ENCODE measurements at regions not wholly inside any gene's neighbourhood (a gene's known extent, or its start where the extent isn't known, plus 50 kb on each side); places are given as distances from the start of the nearest gene placed in this dataset.

DNA sequence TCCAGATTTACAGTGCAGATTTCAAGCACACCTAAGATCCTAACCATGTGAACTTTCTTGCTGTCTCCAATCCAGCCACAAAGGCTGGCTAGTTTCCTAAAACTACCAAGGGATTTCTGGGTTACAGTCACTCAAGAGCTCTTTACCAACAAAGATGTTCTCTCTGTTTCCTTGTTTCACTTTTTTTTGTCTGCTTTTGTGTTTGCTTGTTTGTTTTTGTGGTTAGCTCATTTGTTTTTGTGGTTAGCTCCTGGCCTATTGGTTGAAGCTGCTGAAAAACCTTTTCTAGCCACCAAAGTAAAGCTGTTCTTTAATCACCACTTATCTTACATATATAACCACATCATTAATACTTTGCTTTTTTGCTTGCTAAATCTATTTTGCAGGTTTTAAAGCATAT is 642.5 kb upstream of the GALNTL6 start:
- TF ChIP-seq, protein P1, sequence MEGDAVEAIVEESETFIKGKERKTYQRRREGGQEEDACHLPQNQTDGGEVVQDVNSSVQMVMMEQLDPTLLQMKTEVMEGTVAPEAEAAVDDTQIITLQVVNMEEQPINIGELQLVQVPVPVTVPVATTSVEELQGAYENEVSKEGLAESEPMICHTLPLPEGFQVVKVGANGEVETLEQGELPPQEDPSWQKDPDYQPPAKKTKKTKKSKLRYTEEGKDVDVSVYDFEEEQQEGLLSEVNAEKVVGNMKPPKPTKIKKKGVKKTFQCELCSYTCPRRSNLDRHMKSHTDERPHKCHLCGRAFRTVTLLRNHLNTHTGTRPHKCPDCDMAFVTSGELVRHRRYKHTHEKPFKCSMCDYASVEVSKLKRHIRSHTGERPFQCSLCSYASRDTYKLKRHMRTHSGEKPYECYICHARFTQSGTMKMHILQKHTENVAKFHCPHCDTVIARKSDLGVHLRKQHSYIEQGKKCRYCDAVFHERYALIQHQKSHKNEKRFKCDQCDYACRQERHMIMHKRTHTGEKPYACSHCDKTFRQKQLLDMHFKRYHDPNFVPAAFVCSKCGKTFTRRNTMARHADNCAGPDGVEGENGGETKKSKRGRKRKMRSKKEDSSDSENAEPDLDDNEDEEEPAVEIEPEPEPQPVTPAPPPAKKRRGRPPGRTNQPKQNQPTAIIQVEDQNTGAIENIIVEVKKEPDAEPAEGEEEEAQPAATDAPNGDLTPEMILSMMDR (conservative IDR thresholded peaks at IDR 0.05), result no peak
- Mint-ChIP-seq H3K27me3 (ENCODE audit: insufficient read depth) (no peaks in the 10 kb centered on the region), H3K4me1 (peaks cover 17% of the 10 kb centered on the region), H3K27ac (peak overlapping the region; percentile 49), H3K9me3 (peaks cover 4% of the 10 kb centered on the region), H3K36me3 (ENCODE audit: low read depth) (peaks cover 3% of the 10 kb centered on the region), H3K4me3 (no peak overlapping the region)
- Histone ChIP-seq H3K4me3 (ENCODE audit: low read length) (no peak overlapping the region), H3K9me3 (ENCODE audit: control insufficient read depth, low read length) (no peaks in the 10 kb centered on the region), H3K36me3 (ENCODE audit: control insufficient read depth, insufficient read depth, low read length) (no peaks in the 10 kb centered on the region), H3K9ac (ENCODE audit: extremely low read depth, low read length, poor library complexity, severe bottlenecking) (no peak overlapping the region), H3K4me1 (ENCODE audit: control insufficient read depth, insufficient read depth, low read length) (no peaks in the 10 kb centered on the region), H3K27ac (ENCODE audit: low read depth, low read length) (no peak overlapping the region), H3K27me3 (ENCODE audit: control insufficient read depth, insufficient read depth, low read length, poor library complexity, severe bottlenecking) (no peaks in the 10 kb centered on the region)
- no peak for DNase-seq

DNA sequence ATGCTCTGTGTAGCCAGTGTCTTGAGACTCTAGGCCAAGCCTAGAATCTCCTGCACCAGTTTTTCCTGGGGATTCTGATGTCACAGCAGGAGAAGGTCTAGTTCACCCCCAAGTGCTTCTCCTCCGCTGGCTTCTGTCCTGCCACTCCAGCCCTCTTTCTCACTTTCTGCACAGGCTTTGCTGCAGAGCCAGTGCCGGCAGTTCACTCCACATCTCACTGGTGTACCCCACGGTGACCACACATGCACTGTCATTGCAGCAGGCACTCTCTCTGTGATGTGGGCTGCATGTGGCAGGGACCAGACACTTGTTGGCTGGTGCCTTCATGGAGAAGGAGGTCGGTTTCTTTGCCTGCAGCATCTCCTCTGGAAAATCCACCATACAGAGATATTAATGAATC is 643.8 kb upstream of the GALNTL6 start:
- Mint-ChIP-seq H3K4me3 (no peak overlapping the region), H3K36me3 (ENCODE audit: low read depth) (peaks cover 3% of the 10 kb centered on the region), H3K4me1 (peaks cover 17% of the 10 kb centered on the region), H3K9me3 (peaks cover 4% of the 10 kb centered on the region), H3K27me3 (ENCODE audit: insufficient read depth) (no peaks in the 10 kb centered on the region), H3K27ac (no peak overlapping the region)
- no peak for DNase-seq
- H3K27me3 ChIP-seq (ENCODE audit: control insufficient read depth, insufficient read depth, low read length, poor library complexity, severe bottlenecking), result no peaks in the 10 kb centered on the region
- no peak overlapping the region for H3K27ac ChIP-seq (ENCODE audit: low read depth, low read length)
- no peak overlapping the region for H3K9ac ChIP-seq (ENCODE audit: extremely low read depth, low read length, poor library complexity, severe bottlenecking)
- no peak overlapping the region for H3K4me3 ChIP-seq (ENCODE audit: low read length)
- WGBS, 2 experiments (ENCODE audit: insufficient coverage in 1 of 2, insufficient read length in 1 of 2), result 96 to 100% methylated on average over 2 to 4 of the region's 4 CpGs
- TF ChIP-seq, protein P1 (conservative IDR thresholded peaks at IDR 0.05), result no peak
- H3K36me3 ChIP-seq (ENCODE audit: control insufficient read depth, insufficient read depth, low read length), result no peaks in the 10 kb centered on the region
- H3K9me3 ChIP-seq (ENCODE audit: control insufficient read depth, low read length), result no peaks in the 10 kb centered on the region
- no peaks in the 10 kb centered on the region for H3K4me1 ChIP-seq (ENCODE audit: control insufficient read depth, insufficient read depth, low read length)

DNA sequence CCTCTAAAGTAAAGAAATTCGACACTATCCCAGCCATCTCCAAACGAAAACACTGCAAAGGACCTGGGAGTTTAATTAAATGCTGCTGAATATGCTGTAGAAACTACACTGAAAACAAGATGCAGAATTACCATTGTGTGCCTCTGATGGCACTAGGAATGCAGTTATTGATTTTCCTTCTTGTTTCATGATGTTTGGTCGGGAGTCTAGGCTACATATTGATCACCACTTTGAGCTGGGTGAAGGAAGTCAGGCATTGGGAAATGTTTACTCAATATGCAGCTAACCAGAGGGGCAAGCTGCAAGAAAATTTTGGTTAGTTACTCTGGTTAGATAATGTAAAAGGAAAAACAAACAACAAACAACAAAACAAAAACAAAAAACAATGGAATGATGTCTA is 650.7 kb upstream of the GALNTL6 start:
- peaks cover 20% of the 10 kb centered on the region for H3K4me1 Mint-ChIP-seq
- 82 to 100% methylated on average over 1 to 3 of the region's 3 CpGs for WGBS, 2 experiments (ENCODE audit: insufficient coverage in 1 of 2, insufficient read length in 1 of 2)

More for the DNA sequence above, 650.7 kb upstream of the GALNTL6 start:
- no peak overlapping the region for H3K9ac ChIP-seq (ENCODE audit: extremely low read depth, low read length, poor library complexity, severe bottlenecking)
- Mint-ChIP-seq H3K9me3 (no peaks in the 10 kb centered on the region), H3K27ac (no peak overlapping the region), H3K4me3 (no peak overlapping the region), H3K36me3 (ENCODE audit: low read depth) (no peaks in the 10 kb centered on the region), H3K27me3 (ENCODE audit: insufficient read depth) (no peaks in the 10 kb centered on the region)
- H3K36me3 ChIP-seq (ENCODE audit: control insufficient read depth, insufficient read depth, low read length), result no peaks in the 10 kb centered on the region
- H3K27me3 ChIP-seq (ENCODE audit: control insufficient read depth, insufficient read depth, low read length, poor library complexity, severe bottlenecking), result no peaks in the 10 kb centered on the region
- peaks cover 5% of the 10 kb centered on the region for H3K4me1 ChIP-seq (ENCODE audit: control insufficient read depth, insufficient read depth, low read length)
- TF ChIP-seq, protein P1 (conservative IDR thresholded peaks at IDR 0.05), result no peak
- no peak for DNase-seq
- H3K27ac ChIP-seq (ENCODE audit: low read depth, low read length), result no peak overlapping the region
- H3K9me3 ChIP-seq (ENCODE audit: control insufficient read depth, low read length), result no peaks in the 10 kb centered on the region
- no peak overlapping the region for H3K4me3 ChIP-seq (ENCODE audit: low read length)
